ENCODE measurements at regions not wholly inside any gene's neighbourhood (a gene's known extent, or its start where the extent isn't known, plus 50 kb on each side); places are given as distances from the start of the nearest gene placed in this dataset.
A peak's percentile ranks its signal among the peaks of the same experiment; 100 is the strongest.
"Not testable (repeated sequence)": the region's sequence is repeated elsewhere in the genome, so short reads cannot be mapped to it uniquely, and the experiment has no call there.

- intact Hi-C loops (cut with DNase I), result no loop called here
- no peak for DNase-seq
Measured at GRCh38 chr1:197985351-197985750, 68.2 kb downstream of the LHX9 start.

- no peak for DNase-seq
- intact Hi-C loops (cut with DNase I), result no loop called here
Measured at GRCh38 chr1:197986817-197987216, 69.6 kb downstream of the LHX9 start.

GRCh38 chr1:197987294-197987693, 70.1 kb downstream of the LHX9 start:
- intact Hi-C loops (cut with DNase I), result no loop called here
- no peak for DNase-seq

GRCh38 chr1:197988581-197988980, 71.4 kb downstream of the LHX9 start:
- intact Hi-C loops (cut with DNase I); DNase-seq: not testable (repeated sequence)

- no peak for DNase-seq
- intact Hi-C loops (cut with DNase I), result no loop called here
Measured at GRCh38 chr1:197989058-197989457, 71.9 kb downstream of the LHX9 start.

GRCh38 chr1:197991594-197991993, 74.4 kb downstream of the LHX9 start:
- no peak for DNase-seq
- intact Hi-C loops (cut with DNase I), result no loop called here

- intact Hi-C loops (cut with DNase I), result no loop called here
- no peak for DNase-seq
Measured at GRCh38 chr1:197994907-197995407, 77.8 kb downstream of the LHX9 start.

GRCh38 chr1:197995408-197996258, 78.5 kb downstream of the LHX9 start:
- intact Hi-C loops (cut with DNase I), result no loop called here
- no peak for DNase-seq

GRCh38 chr1:197996259-197996512, 79.0 kb downstream of the LHX9 start:
- intact Hi-C loops (cut with DNase I); DNase-seq: not testable (repeated sequence)

GRCh38 chr1:197998110-197998509, 80.9 kb downstream of the LHX9 start:
- intact Hi-C loops (cut with DNase I), result no loop called here
- no peak for DNase-seq

GRCh38 chr1:198001776-198002408, 84.7 kb downstream of the LHX9 start:
- intact Hi-C loops (cut with DNase I), result no loop called here

GRCh38 chr1:198003468-198003867, 86.3 kb downstream of the LHX9 start:
- intact Hi-C loops (cut with DNase I), result no loop called here
- no peak for DNase-seq

More at GRCh38 chr1:198001776-198002408, 84.7 kb downstream of the LHX9 start:
- DNase-seq, result no peak

- DNase-seq, result no peak
- intact Hi-C loops (cut with DNase I), result no loop called here
Measured at GRCh38 chr1:198007011-198007410, 89.8 kb downstream of the LHX9 start.

- no peak for DNase-seq
- intact Hi-C loops (cut with DNase I), result no loop called here
Measured at GRCh38 chr1:198007687-198008607, 90.8 kb downstream of the LHX9 start.

- no peak for DNase-seq
- intact Hi-C loops (cut with DNase I), result no loop called here
Measured at GRCh38 chr1:198014355-198014754, 97.2 kb downstream of the LHX9 start.

GRCh38 chr1:198015309-198015708, 98.1 kb downstream of the LHX9 start:
- DNase-seq, result no peak
- intact Hi-C loops (cut with DNase I), result no loop called here

- intact Hi-C loops (cut with DNase I), result no loop called here
- DNase-seq, result no peak
Measured at GRCh38 chr1:198018529-198018928, 101.4 kb downstream of the LHX9 start.

- DNase-seq, result no peak
Measured at GRCh38 chr1:198019126-198019525, 102.0 kb downstream of the LHX9 start.

GRCh38 chr1:198024336-198024735, 107.2 kb downstream of the LHX9 start:
- intact Hi-C loops (cut with DNase I), result no loop called here

More at GRCh38 chr1:198019126-198019525, 102.0 kb downstream of the LHX9 start:
- intact Hi-C loops (cut with DNase I), result no loop called here

GRCh38 chr1:198024782-198025181, 107.6 kb downstream of the LHX9 start:
- DNase-seq, result peak in 20 of 42 donors; percentile 5 to 61 (median 22)
- intact Hi-C loops (cut with DNase I), result no loop called here

More at GRCh38 chr1:198024336-198024735, 107.2 kb downstream of the LHX9 start:
- no peak for DNase-seq

Data from head of caudate nucleus (tissue), 42 donors.